Ovary (tissue), 3 donors: ENCODE measurements at regions not wholly inside any gene's neighbourhood (a gene's known extent, or its start where the extent isn't known, plus 50 kb on each side); places are given as distances from the start of the nearest gene placed in this dataset.

Experiments used
- EP300 ChIP-seq: sonication (generic); formaldehyde crosslinking; IDR thresholded peaks from one replicate; pipeline ENCODE4 v1.6.1; 2017; ENCODE audit warnings: antibody characterized with exemption
- POLR2A ChIP-seq: fragments of 450-650 bp; IDR thresholded peaks from one replicate; pipeline ENCODE4 v1.6.1; 2017; ENCODE audit warnings: antibody characterized with exemption, mild to moderate bottlenecking, moderate library complexity
- TF ChIP-seq, protein P1 (sequence below), 3 donors: fragments of 450-650 bp in 2 of 3; fragments of 200-600 bp in 1 of 3; IDR thresholded peaks; one replicate each; pipeline versions ENCODE4 v1.5.1 to v1.8.0; 2016 to 2022; ENCODE audit warnings: antibody characterized with exemption in 3 of 3, mild to moderate bottlenecking in 1 of 3
- donor health status: DM: no; HTN: no; CAD: no.

DNA sequence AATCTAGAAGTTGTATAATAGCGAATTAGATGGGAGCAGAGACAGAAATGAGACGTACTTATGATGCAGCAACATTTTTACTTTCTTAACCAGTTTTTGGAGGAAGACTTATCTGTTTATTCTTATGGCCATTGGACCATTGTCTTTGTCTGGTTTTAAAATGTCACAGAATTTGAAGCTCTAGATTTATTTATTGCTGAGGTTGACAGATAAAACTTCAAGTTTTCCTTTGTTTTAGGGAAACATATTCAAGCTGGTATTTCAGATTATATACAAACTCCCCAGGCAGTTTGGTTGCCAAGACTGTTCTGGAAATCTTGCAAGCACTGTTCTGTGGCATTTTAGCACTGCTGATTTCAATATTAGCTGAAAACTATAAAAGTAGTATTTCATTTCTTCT, 1021.7 kb downstream of the GALC start:
- TF ChIP-seq POLR2A (no peak), EP300 (no peak)
- TF ChIP-seq, protein P1, sequence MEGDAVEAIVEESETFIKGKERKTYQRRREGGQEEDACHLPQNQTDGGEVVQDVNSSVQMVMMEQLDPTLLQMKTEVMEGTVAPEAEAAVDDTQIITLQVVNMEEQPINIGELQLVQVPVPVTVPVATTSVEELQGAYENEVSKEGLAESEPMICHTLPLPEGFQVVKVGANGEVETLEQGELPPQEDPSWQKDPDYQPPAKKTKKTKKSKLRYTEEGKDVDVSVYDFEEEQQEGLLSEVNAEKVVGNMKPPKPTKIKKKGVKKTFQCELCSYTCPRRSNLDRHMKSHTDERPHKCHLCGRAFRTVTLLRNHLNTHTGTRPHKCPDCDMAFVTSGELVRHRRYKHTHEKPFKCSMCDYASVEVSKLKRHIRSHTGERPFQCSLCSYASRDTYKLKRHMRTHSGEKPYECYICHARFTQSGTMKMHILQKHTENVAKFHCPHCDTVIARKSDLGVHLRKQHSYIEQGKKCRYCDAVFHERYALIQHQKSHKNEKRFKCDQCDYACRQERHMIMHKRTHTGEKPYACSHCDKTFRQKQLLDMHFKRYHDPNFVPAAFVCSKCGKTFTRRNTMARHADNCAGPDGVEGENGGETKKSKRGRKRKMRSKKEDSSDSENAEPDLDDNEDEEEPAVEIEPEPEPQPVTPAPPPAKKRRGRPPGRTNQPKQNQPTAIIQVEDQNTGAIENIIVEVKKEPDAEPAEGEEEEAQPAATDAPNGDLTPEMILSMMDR (IDR thresholded peaks at IDR 0.05) = no peak
